Pancreas (tissue), 10 donors: ENCODE measurements at regions not wholly inside any gene's neighbourhood (a gene's known extent, or its start where the extent isn't known, plus 50 kb on each side); places are given as distances from the start of the nearest gene placed in this dataset.

ENCODE experiments used
- ATAC-seq, 4 donors: fragments of 200-7000 bp; cut with Tn5 transposase; one replicate each; pipeline versions ENCODE4 v1.8.0 to v1.9.1; 2020; ENCODE audit warnings: mild to moderate bottlenecking in 4 of 4, moderate library complexity in 4 of 4
- DNase-seq, 6 donors: peaks; one replicate each; pipeline ENCODE4 v3.0.0-alpha.2; 2020
- FAIRE-seq: peaks from 2 replicates; lab custom pipeline; 2012; peaks lifted over from hg19 to GRCh38; lab: Jason Lieb, UNC
- H3K27ac ChIP-seq, 4 donors: fragments of 200-600 bp; sonication (generic); 1 replicate in 3 of 4; 2 replicates in 1 of 4; pipeline versions ENCODE4 v1.5.0 to v1.8.0; 2020
- H3K27me3 ChIP-seq, 4 donors: fragments of 200-600 bp; one replicate each; pipeline ENCODE4 v1.8.0; 2021
- H3K36me3 ChIP-seq, 3 donors: fragments of 200-600 bp; sonication (generic) in 1 of 3; one replicate each; pipeline versions ENCODE4 v1.5.0 to v1.8.0; 2020 to 2021
- H3K4me1 ChIP-seq, 3 donors: fragments of 200-600 bp; one replicate each; pipeline ENCODE4 v1.8.0; 2021
- H3K4me3 ChIP-seq, 4 donors: fragments of 200-600 bp; sonication (generic) in 2 of 4; one replicate each; pipeline versions ENCODE4 v1.5.0 to v1.8.0; 2020 to 2021
- H3K9me3 ChIP-seq, 4 donors: fragments of 200-600 bp; one replicate each; pipeline ENCODE4 v1.8.0; 2021
- WGBS, 2 donors: extraction: QIAGEN DNeasy Blood & Tissue Kit; methylation state at CpG; one replicate each; pipeline ENCODE4 v1.1.7; 2013; 5-methylcytosine and 5-hydroxymethylcytosine counted together
- intact Hi-C, 3 donors: fragments of 100-400 bp; cut with DNase I; formaldehyde crosslinking; loops; one replicate each; pipeline versions ENCODE4 v1.11.1 to v1.14.2; 2022
- TF ChIP-seq, protein P1 (sequence below), 4 donors: fragments of 200-600 bp; sonication (generic) in 3 of 4; IDR thresholded peaks; one replicate each; pipeline versions ENCODE4 v1.5.0 to v1.8.0; 2021; ENCODE audit warnings: antibody characterized with exemption in 4 of 4
- donor health status: healthy with polysubstance abuse.
- donor health status: DM: no; HTN: no; CAD: no; lungs with moderate emphysema.
- donor health status: DM: no; HTN: no; CAD: no.
- donor health status: control.
- donor health status: control.
- donor health status: Bipolar disorder and iron deficiency.
- donor health status: DM: yes; HTN: yes; CAD: no.
- donor health status: DM: no; HTN: no; CAD: no.
- donor health status: DM: no; HTN: no; CAD: no.
- donor health status: DM: yes; HTN: yes; CAD: no.

GRCh38 chr2:65622951-65623535 is 190.6 kb upstream of the SPRED2 start:
- no peak for DNase-seq
- TF ChIP-seq, protein P1, sequence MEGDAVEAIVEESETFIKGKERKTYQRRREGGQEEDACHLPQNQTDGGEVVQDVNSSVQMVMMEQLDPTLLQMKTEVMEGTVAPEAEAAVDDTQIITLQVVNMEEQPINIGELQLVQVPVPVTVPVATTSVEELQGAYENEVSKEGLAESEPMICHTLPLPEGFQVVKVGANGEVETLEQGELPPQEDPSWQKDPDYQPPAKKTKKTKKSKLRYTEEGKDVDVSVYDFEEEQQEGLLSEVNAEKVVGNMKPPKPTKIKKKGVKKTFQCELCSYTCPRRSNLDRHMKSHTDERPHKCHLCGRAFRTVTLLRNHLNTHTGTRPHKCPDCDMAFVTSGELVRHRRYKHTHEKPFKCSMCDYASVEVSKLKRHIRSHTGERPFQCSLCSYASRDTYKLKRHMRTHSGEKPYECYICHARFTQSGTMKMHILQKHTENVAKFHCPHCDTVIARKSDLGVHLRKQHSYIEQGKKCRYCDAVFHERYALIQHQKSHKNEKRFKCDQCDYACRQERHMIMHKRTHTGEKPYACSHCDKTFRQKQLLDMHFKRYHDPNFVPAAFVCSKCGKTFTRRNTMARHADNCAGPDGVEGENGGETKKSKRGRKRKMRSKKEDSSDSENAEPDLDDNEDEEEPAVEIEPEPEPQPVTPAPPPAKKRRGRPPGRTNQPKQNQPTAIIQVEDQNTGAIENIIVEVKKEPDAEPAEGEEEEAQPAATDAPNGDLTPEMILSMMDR (IDR thresholded peaks at IDR 0.05) = no peak
- whole genome bisulfite sequencing, 2 donors = 81 to 86% methylated on average over 4 of the region's 4 CpGs
- intact Hi-C loops = no loop called here
- no peaks in the 10 kb centered on the region for H3K27me3 ChIP-seq
- no peak overlapping the region for H3K4me3 ChIP-seq
- H3K27ac ChIP-seq = no peak overlapping the region
- no peak for ATAC-seq
- no peak for FAIRE-seq
- H3K9me3 ChIP-seq = no peaks in the 10 kb centered on the region
- no peaks in the 10 kb centered on the region for H3K36me3 ChIP-seq
- H3K4me1 ChIP-seq = no peaks in the 10 kb centered on the region

GRCh38 chr2:65622499-65622898 is 190.1 kb upstream of the SPRED2 start:
- no peak overlapping the region for H3K4me3 ChIP-seq
- no peak for ATAC-seq
- intact Hi-C loops = no loop called here
- no peak for DNase-seq
- TF ChIP-seq, protein P1 (IDR thresholded peaks at IDR 0.05) = no peak
- no peak for FAIRE-seq
- no peaks in the 10 kb centered on the region for H3K27me3 ChIP-seq
- 41 to 43% methylated on average over 1 of the region's 1 CpG for WGBS, 2 donors
- no peaks in the 10 kb centered on the region for H3K36me3 ChIP-seq
- no peak overlapping the region for H3K27ac ChIP-seq
- no peaks in the 10 kb centered on the region for H3K4me1 ChIP-seq
- no peaks in the 10 kb centered on the region for H3K9me3 ChIP-seq

DNA sequence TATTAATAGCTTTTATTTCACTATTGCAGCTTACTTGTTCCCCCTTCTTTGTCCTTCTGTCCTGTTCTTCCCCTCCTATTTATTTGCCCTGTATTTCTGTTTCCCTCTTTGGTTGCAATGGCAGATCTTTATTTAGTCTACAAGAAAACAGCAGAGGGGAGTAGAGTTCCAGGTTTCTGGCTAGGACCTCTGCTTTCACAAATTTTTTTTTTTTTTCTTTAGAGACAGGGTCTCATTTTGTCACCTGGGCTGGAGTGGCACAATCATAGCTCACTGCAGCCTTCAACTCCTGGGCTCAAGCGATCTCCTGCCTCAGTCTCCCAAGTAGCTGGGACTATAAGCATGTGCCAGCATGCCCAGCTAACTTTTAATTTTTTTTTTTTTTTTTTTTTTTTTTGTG is 188.1 kb upstream of the SPRED2 start:
- no peak for ATAC-seq
- no peak for FAIRE-seq
- intact Hi-C loops = no loop called here
- peaks cover 0 to 4% (median 0%) of the 10 kb centered on the region in 4 donors for H3K27me3 ChIP-seq
- H3K9me3 ChIP-seq = no peaks in the 10 kb centered on the region
- H3K36me3 ChIP-seq = no peaks in the 10 kb centered on the region
- TF ChIP-seq, protein P1 (IDR thresholded peaks at IDR 0.05) = no peak
- DNase-seq = no peak
- H3K4me3 ChIP-seq = no peak overlapping the region
- H3K27ac ChIP-seq = no peak overlapping the region
- WGBS, 2 donors = 73 to 86% methylated on average over 1 of the region's 1 CpG
- H3K4me1 ChIP-seq = no peaks in the 10 kb centered on the region

DNA sequence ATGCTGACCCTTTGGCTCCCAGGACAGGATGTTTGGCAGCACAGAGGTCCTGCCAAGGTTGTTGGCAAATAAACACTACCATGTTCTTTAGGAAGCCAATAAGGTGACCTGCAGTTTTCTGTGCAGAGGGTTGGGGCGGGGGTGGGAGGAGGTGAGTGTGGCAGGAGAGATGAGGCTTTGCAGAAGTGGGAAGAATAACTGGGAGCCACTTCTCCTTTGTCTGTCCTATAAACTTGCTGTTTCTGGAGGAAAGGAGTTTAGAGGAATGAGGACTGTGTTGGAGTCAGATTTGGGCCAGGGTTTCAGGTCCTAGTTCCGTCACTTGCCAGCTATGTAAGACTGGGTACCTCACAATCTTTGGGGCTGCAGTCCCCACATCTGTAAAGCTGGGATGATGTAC is 187.6 kb upstream of the SPRED2 start:
- TF ChIP-seq, protein P1 (IDR thresholded peaks at IDR 0.05) = no peak
- Histone ChIP-seq H3K27me3 (peaks cover 0 to 4% (median 0%) of the 10 kb centered on the region in 4 donors), H3K9me3 (no peaks in the 10 kb centered on the region)

DNA sequence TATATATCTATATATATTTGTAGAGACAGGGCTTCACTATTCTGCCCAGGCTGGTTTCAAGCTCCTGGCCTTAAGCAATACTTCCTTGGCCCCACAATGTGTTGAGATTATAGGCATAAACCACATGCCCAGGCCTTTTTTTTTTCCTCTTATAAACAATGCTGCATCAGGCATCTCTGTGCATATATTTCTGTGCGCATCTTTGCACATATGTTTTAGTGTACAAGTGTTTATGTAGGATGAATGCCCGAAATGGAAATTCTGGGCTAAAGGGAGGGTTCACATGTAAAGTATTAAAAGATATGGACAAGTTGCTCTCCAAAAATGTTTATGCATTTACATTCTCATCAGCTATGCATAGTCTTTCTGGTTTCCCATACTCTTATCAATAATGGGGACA is 183.2 kb upstream of the SPRED2 start:
- DNase-seq = no peak
- Histone ChIP-seq H3K4me1 (no peaks in the 10 kb centered on the region), H3K36me3 (no peaks in the 10 kb centered on the region), H3K27ac (no peak overlapping the region), H3K4me3 (no peak overlapping the region), H3K27me3 (peaks cover 0 to 4% (median 0%) of the 10 kb centered on the region in 4 donors), H3K9me3 (no peaks in the 10 kb centered on the region)
- 87 to 92% methylated on average over 2 of the region's 2 CpGs for WGBS, 2 donors
- no peak for ATAC-seq
- no peak for FAIRE-seq
- intact Hi-C loops = no loop called here
- TF ChIP-seq, protein P1 (IDR thresholded peaks at IDR 0.05) = no peak

More for the DNA sequence above, 187.6 kb upstream of the SPRED2 start:
- Histone ChIP-seq H3K27ac (no peak overlapping the region), H3K36me3 (no peaks in the 10 kb centered on the region), H3K4me3 (no peak overlapping the region), H3K4me1 (no peaks in the 10 kb centered on the region)
- WGBS, 2 donors = 79 to 87% methylated on average over 2 of the region's 2 CpGs
- ATAC-seq (no peak), DNase-seq (no peak), FAIRE-seq (no peak)
- intact Hi-C loops = no loop called here
